ENCODE measurements at regions not wholly inside any gene's neighbourhood (a gene's known extent, or its start where the extent isn't known, plus 50 kb on each side); places are given as distances from the start of the nearest gene placed in this dataset.
A peak's percentile ranks its signal among the peaks of the same experiment; 100 is the strongest.

DNA sequence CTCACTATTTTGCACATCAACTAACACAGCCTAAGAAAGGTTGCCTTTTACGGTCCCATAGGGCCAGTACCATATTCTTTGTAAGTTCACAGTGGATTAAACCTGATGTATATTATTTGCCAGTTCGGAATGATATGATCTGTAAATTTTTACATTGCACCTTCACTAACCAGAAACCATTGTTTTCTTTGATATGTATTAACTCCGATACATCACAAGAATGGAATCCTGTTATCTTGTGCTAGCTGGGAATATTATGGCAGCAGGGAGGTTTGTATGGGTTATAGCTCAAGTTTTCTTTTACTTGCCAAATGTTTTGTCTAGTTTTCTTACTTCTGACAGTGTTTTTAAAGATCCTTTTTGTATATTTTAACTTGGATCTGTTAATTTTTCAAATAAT is 51.4 kb upstream of the S1PR1 start:
- no peak for DNase-seq (ENCODE audit: extremely low spot score in 2 of 2)
- no peaks in the 10 kb centered on the region for H3K27me3 ChIP-seq
- H3K27ac ChIP-seq = no peak overlapping the region
- no peaks in the 10 kb centered on the region for H3K9me3 ChIP-seq
- intact Hi-C loops (cut with DNase I) = no loop called here
- H3K36me3 ChIP-seq = no peaks in the 10 kb centered on the region
- TF ChIP-seq POLR2AphosphoS5 (IDR thresholded peaks at IDR 0.05; ENCODE audit: insufficient read depth in 1 of 2, low read depth in 1 of 2) (no peak), POLR2A (IDR thresholded peaks at IDR 0.05) (no peak), CTCF (IDR thresholded peaks at IDR 0.05) (no peak)
- no peaks in the 10 kb centered on the region for H3K4me1 ChIP-seq
- H3K4me3 ChIP-seq = no peak overlapping the region

GRCh38 chr1:101183388-101183699 is 53.5 kb upstream of the S1PR1 start:
- Histone ChIP-seq H3K36me3 (no peaks in the 10 kb centered on the region), H3K9me3 (no peaks in the 10 kb centered on the region), H3K4me3 (no peak overlapping the region), H3K27me3 (no peaks in the 10 kb centered on the region), H3K27ac (no peak overlapping the region), H3K4me1 (no peaks in the 10 kb centered on the region)
- TF ChIP-seq POLR2A (IDR thresholded peaks at IDR 0.05) (no peak), CTCF (IDR thresholded peaks at IDR 0.05) (no peak), POLR2AphosphoS5 (IDR thresholded peaks at IDR 0.05; ENCODE audit: insufficient read depth in 1 of 2, low read depth in 1 of 2) (no peak)
- DNase-seq (ENCODE audit: extremely low spot score in 2 of 2) = no peak
- intact Hi-C loops (cut with DNase I) = no loop called here

DNA sequence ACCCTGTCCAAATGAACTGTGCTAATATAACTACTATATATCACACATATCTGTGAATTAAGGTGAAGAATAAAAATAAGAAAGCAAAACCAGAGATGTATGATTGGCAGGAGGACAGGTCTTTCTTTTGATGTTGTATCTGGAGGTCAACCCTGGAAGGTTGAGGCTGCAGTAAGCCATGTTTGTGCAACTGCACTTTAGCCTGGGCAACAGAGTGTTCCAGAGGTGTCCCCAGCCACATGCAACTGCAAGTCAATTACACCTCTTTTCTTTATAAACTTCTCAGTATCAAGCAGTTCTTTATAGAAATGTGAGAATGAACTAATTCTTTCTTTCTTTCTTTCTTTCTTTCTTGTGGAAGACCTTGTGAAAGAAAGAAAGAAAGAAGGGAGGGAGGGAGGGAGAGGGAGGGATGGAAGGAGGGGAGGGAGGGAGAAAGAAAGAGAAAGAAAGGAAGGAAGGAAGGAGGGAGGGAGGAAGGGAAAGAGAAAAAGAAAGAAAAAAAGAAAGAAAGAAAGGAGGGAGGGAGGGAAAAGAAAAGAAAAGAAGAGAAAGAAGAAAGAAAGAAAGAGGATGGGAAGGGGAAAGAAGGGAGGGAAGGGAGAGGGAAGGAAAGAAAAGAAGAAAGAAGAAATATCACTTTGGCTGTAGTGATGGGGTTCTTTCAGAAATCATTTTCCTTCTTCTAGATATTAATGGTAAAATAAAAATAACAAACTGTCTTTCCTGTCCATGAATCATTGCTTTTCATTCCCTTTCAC is 54.0 kb upstream of the S1PR1 start:
- intact Hi-C loops (cut with DNase I) = no loop called here
- Histone ChIP-seq H3K4me3 (no peak overlapping the region), H3K36me3 (no peaks in the 10 kb centered on the region), H3K4me1 (no peaks in the 10 kb centered on the region), H3K9me3 (no peaks in the 10 kb centered on the region), H3K27me3 (no peaks in the 10 kb centered on the region), H3K27ac (no peak overlapping the region)
- no peak for DNase-seq (ENCODE audit: extremely low spot score in 2 of 2)
- TF ChIP-seq CTCF (IDR thresholded peaks at IDR 0.05) (no peak), POLR2AphosphoS5 (IDR thresholded peaks at IDR 0.05; ENCODE audit: insufficient read depth in 1 of 2, low read depth in 1 of 2) (no peak), POLR2A (IDR thresholded peaks at IDR 0.05) (no peak)

GRCh38 chr1:101181930-101182329 is 54.9 kb upstream of the S1PR1 start:
- H3K27me3 ChIP-seq = no peaks in the 10 kb centered on the region
- no peaks in the 10 kb centered on the region for H3K4me1 ChIP-seq
- H3K36me3 ChIP-seq = no peaks in the 10 kb centered on the region
- H3K9me3 ChIP-seq = no peaks in the 10 kb centered on the region
- H3K27ac ChIP-seq = no peak overlapping the region
- no peak overlapping the region for H3K4me3 ChIP-seq
- DNase-seq (ENCODE audit: extremely low spot score in 2 of 2) = no peak
- intact Hi-C loops (cut with DNase I) = no loop called here
- TF ChIP-seq POLR2AphosphoS5 (IDR thresholded peaks at IDR 0.05; ENCODE audit: insufficient read depth in 1 of 2, low read depth in 1 of 2) (peak in 1 of 2 donors; percentile 35), CTCF (IDR thresholded peaks at IDR 0.05) (no peak)

GRCh38 chr1:101178688-101179491 is 57.9 kb upstream of the S1PR1 start:
- Histone ChIP-seq H3K27ac (no peak overlapping the region), H3K36me3 (no peaks in the 10 kb centered on the region), H3K27me3 (no peaks in the 10 kb centered on the region), H3K9me3 (no peaks in the 10 kb centered on the region), H3K4me3 (no peak overlapping the region), H3K4me1 (no peaks in the 10 kb centered on the region)
- no peak for DNase-seq (ENCODE audit: extremely low spot score in 2 of 2)
- TF ChIP-seq POLR2A (IDR thresholded peaks at IDR 0.05) (no peak), POLR2AphosphoS5 (IDR thresholded peaks at IDR 0.05; ENCODE audit: insufficient read depth in 1 of 2, low read depth in 1 of 2) (no peak), CTCF (IDR thresholded peaks at IDR 0.05) (no peak)
- intact Hi-C loops (cut with DNase I) = no loop called here

Measured in vagina (tissue), 2 donors.